A549 (cell line): ENCODE measurements at regions not wholly inside any gene's neighbourhood (a gene's known extent, or its start where the extent isn't known, plus 50 kb on each side); places are given as distances from the start of the nearest gene placed in this dataset.

ENCODE experiments used
- ATAC-seq, 2 experiments: fragments of 200-7000 bp in 1 of 2; fragments of >200 bp in 1 of 2; cut with Nextera tagmentation in 1 of 2; cut with Tn5 transposase in 1 of 2; 3 replicates each; pipeline versions ENCODE4 v1.8.0 to v1.9.1; 2018 to 2020; ENCODE audit warnings: mild to moderate bottlenecking in 1 of 2, moderate library complexity in 1 of 2
- CTCF ChIA-PET: fragments of 300-600 bp; sonication (Branson Sonifier 250); formaldehyde crosslinking; extraction: SDS; loops from one replicate; lab custom pipeline; 2021; ENCODE audit warnings: antibody characterized with exemption, inconsistent platforms; lab: Yijun Ruan, JAX
- POLR2A ChIA-PET: fragments of 350-600 bp; formaldehyde crosslinking; extraction: SDS; loops from one replicate; lab custom pipeline; 2021; ENCODE audit warnings: antibody characterized with exemption, inconsistent platforms; lab: Yijun Ruan, JAX
- DNase-seq, 2 experiments: peaks; one replicate each; pipeline versions ENCODE4 v3.0.0 to v3.0.0-alpha.2; 2011 to 2016; ENCODE audit warnings: low read depth in 1 of 2, low spot score in 1 of 2
- FAIRE-seq: peaks from 2 replicates; lab custom pipeline; 2011; peaks lifted over from hg19 to GRCh38; lab: Jason Lieb, UNC
- H3K27ac ChIP-seq, 2 experiments: fragments of >200 bp; sonication (Bioruptor Twin); formaldehyde crosslinking; 3 replicates each; pipeline ENCODE4 v1.5.1; 2016 to 2017
- H3K4me1 ChIP-seq: fragments of >200 bp; sonication (Bioruptor Twin); formaldehyde crosslinking; 3 replicates; pipeline ENCODE4 v1.6.1; 2016
- H3K4me2 ChIP-seq: fragments of >200 bp; sonication (Bioruptor Twin); formaldehyde crosslinking; 3 replicates; pipeline ENCODE4 v1.6.1; 2016
- H3K4me3 ChIP-seq: fragments of >200 bp; sonication (Bioruptor Twin); formaldehyde crosslinking; 3 replicates; pipeline ENCODE4 v1.5.1; 2016
- H3K9me3 ChIP-seq: fragments of >200 bp; sonication (Bioruptor Twin); formaldehyde crosslinking; 3 replicates; pipeline ENCODE4 v1.6.1; 2016
- CBX8 ChIP-seq: fragments of 200-600 bp; sonication (generic); IDR thresholded peaks from 2 replicates; pipeline ENCODE4 v1.6.1; 2016
- CEBPB ChIP-seq, 2 experiments: fragments of >200 bp in 1 of 2; sonication (Bioruptor Twin) in 1 of 2; formaldehyde crosslinking in 1 of 2; IDR thresholded peaks; 2 replicates each; pipeline ENCODE4 v1.6.1; 2012 to 2016
- CHD4 ChIP-seq: fragments of 200-600 bp; sonication (generic); IDR thresholded peaks from 2 replicates; pipeline ENCODE4 v1.6.1; 2016; ENCODE audit warnings: antibody characterized with exemption, mild to moderate bottlenecking, borderline replicate concordance
- EHMT2 ChIP-seq: fragments of 200-600 bp; sonication (generic); IDR thresholded peaks from 2 replicates; pipeline ENCODE4 v1.6.1; 2016; ENCODE audit warnings: antibody characterized with exemption, low read depth, mild to moderate bottlenecking, moderate library complexity
- FOSL2 ChIP-seq, 2 experiments: fragments of 450-650 bp in 1 of 2; fragments of >200 bp in 1 of 2; sonication (Bioruptor Twin) in 1 of 2; formaldehyde crosslinking; IDR thresholded peaks; 2 replicates each; pipeline versions ENCODE4 v1.5.0 to v1.6.1; 2016 to 2020; ENCODE audit warnings: mild to moderate bottlenecking in 1 of 2, moderate library complexity in 1 of 2
- HDAC2 ChIP-seq: fragments of 200-600 bp; sonication (generic); IDR thresholded peaks from 2 replicates; pipeline ENCODE4 v1.6.1; 2016
- HEYL ChIP-seq: fragments of 250-450 bp; sonication (Bioruptor Pico); IDR thresholded peaks from 2 replicates; pipeline ENCODE4 v1.8.0; 2021; ENCODE audit warnings: mild to moderate bottlenecking, moderate library complexity
- HOXA7 ChIP-seq: fragments of 250-450 bp; sonication (Bioruptor Pico); IDR thresholded peaks from 2 replicates; pipeline ENCODE4 v1.5.0; 2020; ENCODE audit warnings: mild to moderate bottlenecking, moderate library complexity
- HOXB5 ChIP-seq: fragments of 250-450 bp; sonication (Bioruptor Pico); IDR thresholded peaks from 2 replicates; pipeline ENCODE4 v1.5.0; 2020; ENCODE audit warnings: mild to moderate bottlenecking, moderate library complexity
- KDM5A ChIP-seq: fragments of 200-600 bp; sonication (generic); IDR thresholded peaks from 2 replicates; pipeline ENCODE4 v1.6.1; 2016; ENCODE audit warnings: antibody characterized with exemption, mild to moderate bottlenecking
- MAFK ChIP-seq: fragments of 450-650 bp; IDR thresholded peaks from 2 replicates; pipeline ENCODE4 v1.6.1; 2014; ENCODE audit not compliant: partially characterized antibody
- NFE2L2 ChIP-seq: fragments of 150-350 bp; conservative IDR thresholded peaks from 2 replicates; pipeline ENCODE4 v1.6.1; 2014; ENCODE audit warnings: low read length
- NPAS2 ChIP-seq: fragments of 250-450 bp; sonication (Bioruptor Pico); IDR thresholded peaks from 2 replicates; pipeline ENCODE4 v1.8.0; 2022; ENCODE audit warnings: mild to moderate bottlenecking, moderate library complexity, borderline replicate concordance
- POLR2AphosphoS2 ChIP-seq: conservative IDR thresholded peaks from 2 replicates; pipeline ENCODE4 v1.6.1; 2012; ENCODE audit warnings: low read length, improper control_type of control experiment, inconsistent platforms
- RAD21 ChIP-seq, 2 experiments: fragments of >200 bp in 1 of 2; sonication (Bioruptor Twin) in 1 of 2; formaldehyde crosslinking in 1 of 2; IDR thresholded peaks in 1 of 2; conservative IDR thresholded peaks in 1 of 2; 2 replicates in 1 of 2; 3 replicates in 1 of 2; pipeline ENCODE4 v1.6.1; 2012 to 2018; ENCODE audit warnings: inconsistent platforms in 1 of 2
- RARB ChIP-seq: fragments of 250-450 bp; sonication (Bioruptor Pico); IDR thresholded peaks from 2 replicates; pipeline ENCODE4 v1.8.0; 2021; ENCODE audit warnings: mild to moderate bottlenecking, moderate library complexity
- RCOR1 ChIP-seq: fragments of 150-350 bp; IDR thresholded peaks from 2 replicates; pipeline ENCODE4 v1.6.1; 2014; ENCODE audit warnings: antibody characterized with exemption, low read length, low read depth
- RFX5 ChIP-seq: fragments of 450-650 bp; IDR thresholded peaks from 2 replicates; pipeline ENCODE4 v1.7.1; 2014; ENCODE audit warnings: antibody characterized with exemption, mild to moderate bottlenecking, moderate library complexity
- RNF2 ChIP-seq: fragments of 200-600 bp; sonication (generic); IDR thresholded peaks from 2 replicates; pipeline ENCODE4 v1.6.1; 2016; ENCODE audit warnings: low read depth, mild to moderate bottlenecking, antibody characterized with exemption, moderate library complexity, borderline replicate concordance
- SMC3 ChIP-seq: fragments of >200 bp; sonication (Bioruptor Twin); formaldehyde crosslinking; IDR thresholded peaks from 3 replicates; pipeline ENCODE4 v1.6.1; 2018; ENCODE audit warnings: inconsistent platforms
- TP53 ChIP-seq: fragments of 250-450 bp; sonication (Bioruptor Pico); IDR thresholded peaks from 2 replicates; pipeline ENCODE4 v1.5.0; 2021; ENCODE audit warnings: mild to moderate bottlenecking, moderate library complexity
- ZSCAN20 ChIP-seq: fragments of 250-450 bp; sonication (Bioruptor Pico); IDR thresholded peaks from 2 replicates; pipeline ENCODE4 v1.8.0; 2022; ENCODE audit warnings: mild to moderate bottlenecking, moderate library complexity
- WGBS: methylation state at CpG from one replicate; pipeline ENCODE4 v1.1.6; 2017; ENCODE audit errors: missing lambda C conversion rate; 5-methylcytosine and 5-hydroxymethylcytosine counted together
- TF ChIP-seq, protein P1 (sequence below): fragments of >200 bp; sonication (Bioruptor Twin); formaldehyde crosslinking; IDR thresholded peaks from 3 replicates; pipeline ENCODE4 v1.5.1; 2016
- TF ChIP-seq, protein P2 (sequence below): fragments of 150-350 bp; IDR thresholded peaks from 2 replicates; pipeline ENCODE4 v1.6.1; 2014; ENCODE audit warnings: low read depth, mild to moderate bottlenecking, low read length
- TF ChIP-seq, protein P3 (sequence below): IDR thresholded peaks from 2 replicates; pipeline ENCODE4 v1.6.1; 2012; ENCODE audit warnings: low read depth, borderline replicate concordance
- TF ChIP-seq, protein P4 (sequence below): IDR thresholded peaks from 2 replicates; pipeline ENCODE4 v1.6.1; 2012

DNA sequence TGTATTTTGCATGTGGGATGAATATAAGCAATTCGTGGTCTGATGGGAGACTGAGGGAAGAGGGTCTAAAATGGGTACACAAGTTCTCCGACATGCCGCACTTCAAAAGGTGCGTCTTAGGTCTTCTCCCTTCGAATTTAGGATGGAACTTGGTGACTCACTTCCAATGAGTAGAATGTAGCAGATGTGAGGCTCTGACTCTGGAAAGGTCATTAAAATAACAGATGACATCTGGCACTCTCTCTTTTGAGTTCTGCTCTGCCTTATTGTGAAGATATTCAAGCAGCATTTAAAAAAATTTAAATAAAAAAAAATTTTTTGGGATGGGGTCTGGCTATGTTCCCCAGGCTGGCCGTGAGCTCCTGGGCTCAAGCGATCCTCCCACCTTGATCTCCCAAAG lies 92.7 kb downstream of the TMEM100 start:
- H3K27ac ChIP-seq = no peak overlapping the region
- ChIA-PET CTCF (interaction anchor here (0.7 kb wide), 1 partner anchor 636 kb away, joined by 3 read pairs; no protein-coding TSS in a partner anchor), POLR2A (no interaction called here)
- H3K4me2 ChIP-seq = no peak overlapping the region
- H3K4me3 ChIP-seq = no peak overlapping the region
- H3K9me3 ChIP-seq = no peaks in the 10 kb centered on the region
- ATAC-seq (no peak), FAIRE-seq (no peak), DNase-seq (no peak)
- H3K4me1 ChIP-seq = no peaks in the 10 kb centered on the region
- 49% methylated on average over 7 of the region's 7 CpGs for WGBS
- no peak for TF ChIP-seq ZSCAN20
- TF ChIP-seq SMC3 = no peak
- no peak for TF ChIP-seq FOSL2 (IDR thresholded peaks at IDR 0.05)
- no peak for TF ChIP-seq FOSL2 (CRISPR knock-in tag; IDR thresholded peaks at IDR 0.05)
- TF ChIP-seq HOXA7 (CRISPR knock-in tag) = no peak
- TF ChIP-seq CBX8 = no peak
- TF ChIP-seq RNF2 = no peak
- TF ChIP-seq, protein P1, sequence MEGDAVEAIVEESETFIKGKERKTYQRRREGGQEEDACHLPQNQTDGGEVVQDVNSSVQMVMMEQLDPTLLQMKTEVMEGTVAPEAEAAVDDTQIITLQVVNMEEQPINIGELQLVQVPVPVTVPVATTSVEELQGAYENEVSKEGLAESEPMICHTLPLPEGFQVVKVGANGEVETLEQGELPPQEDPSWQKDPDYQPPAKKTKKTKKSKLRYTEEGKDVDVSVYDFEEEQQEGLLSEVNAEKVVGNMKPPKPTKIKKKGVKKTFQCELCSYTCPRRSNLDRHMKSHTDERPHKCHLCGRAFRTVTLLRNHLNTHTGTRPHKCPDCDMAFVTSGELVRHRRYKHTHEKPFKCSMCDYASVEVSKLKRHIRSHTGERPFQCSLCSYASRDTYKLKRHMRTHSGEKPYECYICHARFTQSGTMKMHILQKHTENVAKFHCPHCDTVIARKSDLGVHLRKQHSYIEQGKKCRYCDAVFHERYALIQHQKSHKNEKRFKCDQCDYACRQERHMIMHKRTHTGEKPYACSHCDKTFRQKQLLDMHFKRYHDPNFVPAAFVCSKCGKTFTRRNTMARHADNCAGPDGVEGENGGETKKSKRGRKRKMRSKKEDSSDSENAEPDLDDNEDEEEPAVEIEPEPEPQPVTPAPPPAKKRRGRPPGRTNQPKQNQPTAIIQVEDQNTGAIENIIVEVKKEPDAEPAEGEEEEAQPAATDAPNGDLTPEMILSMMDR = no peak
- no peak for TF ChIP-seq POLR2AphosphoS2
- TF ChIP-seq NFE2L2 = no peak
- no peak for TF ChIP-seq TP53 (CRISPR knock-in tag)
- TF ChIP-seq, protein P2, sequence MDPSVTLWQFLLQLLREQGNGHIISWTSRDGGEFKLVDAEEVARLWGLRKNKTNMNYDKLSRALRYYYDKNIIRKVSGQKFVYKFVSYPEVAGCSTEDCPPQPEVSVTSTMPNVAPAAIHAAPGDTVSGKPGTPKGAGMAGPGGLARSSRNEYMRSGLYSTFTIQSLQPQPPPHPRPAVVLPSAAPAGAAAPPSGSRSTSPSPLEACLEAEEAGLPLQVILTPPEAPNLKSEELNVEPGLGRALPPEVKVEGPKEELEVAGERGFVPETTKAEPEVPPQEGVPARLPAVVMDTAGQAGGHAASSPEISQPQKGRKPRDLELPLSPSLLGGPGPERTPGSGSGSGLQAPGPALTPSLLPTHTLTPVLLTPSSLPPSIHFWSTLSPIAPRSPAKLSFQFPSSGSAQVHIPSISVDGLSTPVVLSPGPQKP = no peak
- no peak for TF ChIP-seq CEBPB (IDR thresholded peaks at IDR 0.05)
- TF ChIP-seq, protein P3, sequence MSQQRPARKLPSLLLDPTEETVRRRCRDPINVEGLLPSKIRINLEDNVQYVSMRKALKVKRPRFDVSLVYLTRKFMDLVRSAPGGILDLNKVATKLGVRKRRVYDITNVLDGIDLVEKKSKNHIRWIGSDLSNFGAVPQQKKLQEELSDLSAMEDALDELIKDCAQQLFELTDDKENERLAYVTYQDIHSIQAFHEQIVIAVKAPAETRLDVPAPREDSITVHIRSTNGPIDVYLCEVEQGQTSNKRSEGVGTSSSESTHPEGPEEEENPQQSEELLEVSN = no peak

DNA sequence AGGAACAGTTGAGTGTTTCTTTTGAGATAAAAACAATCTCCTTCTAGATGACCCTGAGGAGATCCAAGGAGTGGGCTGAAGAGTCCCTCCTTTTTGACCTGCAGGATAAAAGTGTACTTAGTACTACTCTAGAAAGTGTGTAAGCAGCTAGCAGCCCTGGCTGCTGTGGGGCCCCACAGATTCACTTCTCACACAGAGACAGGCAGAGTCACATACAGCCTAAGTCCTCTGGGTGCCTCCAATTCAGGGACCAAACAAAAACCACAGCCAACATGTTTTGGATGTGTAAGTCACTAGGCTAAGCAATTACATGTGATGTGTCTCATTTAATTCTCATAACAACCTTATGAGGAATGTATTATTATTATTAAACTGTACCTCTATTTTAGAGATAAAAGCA lies 97.1 kb downstream of the TMEM100 start:
- no peak overlapping the region for H3K4me2 ChIP-seq
- ChIA-PET POLR2A (no interaction called here), CTCF (interaction anchor here (1.2 kb wide), 1 partner anchor 11 kb away, joined by 5 read pairs; no protein-coding TSS in a partner anchor)
- no peak for FAIRE-seq
- TF ChIP-seq EHMT2 (no peak), RFX5 (no peak), HOXA7 (CRISPR knock-in tag) (no peak), KDM5A (no peak)
- no peak overlapping the region for H3K27ac ChIP-seq
- no peak overlapping the region for H3K4me3 ChIP-seq
- H3K9me3 ChIP-seq = no peaks in the 10 kb centered on the region
- no peak for ATAC-seq
- no peak for DNase-seq
- H3K4me1 ChIP-seq = no peaks in the 10 kb centered on the region

DNA sequence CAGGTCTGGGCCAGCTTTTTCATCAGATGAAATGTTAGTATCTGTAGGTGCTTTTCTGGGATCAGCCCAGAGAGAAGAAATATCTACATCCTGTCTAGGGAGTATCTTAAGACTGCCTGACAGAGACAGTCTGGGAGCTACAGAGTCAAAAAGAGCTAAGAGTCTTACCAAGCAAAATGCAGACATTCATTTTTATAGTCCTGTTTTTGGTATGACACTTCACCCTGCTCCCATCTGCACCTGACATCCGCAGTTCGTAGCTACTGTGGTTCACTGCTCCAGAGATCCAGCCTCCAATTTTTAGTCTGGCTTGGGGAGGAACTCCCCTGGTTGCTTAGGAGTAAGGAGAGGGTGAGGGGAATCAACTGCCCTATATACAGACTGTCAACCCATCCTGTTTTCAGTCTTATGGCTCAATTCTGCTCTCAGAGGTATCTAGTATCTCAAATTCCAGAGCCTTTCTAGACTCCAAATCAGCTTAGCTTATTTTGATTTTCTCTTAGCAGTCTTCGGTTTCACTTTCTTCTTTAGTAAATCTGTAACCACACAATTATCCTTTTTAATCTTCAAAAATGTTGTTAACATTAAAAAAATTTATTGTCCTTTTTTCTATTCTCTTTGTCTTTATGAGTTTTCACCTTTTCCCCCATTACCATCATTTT lies 97.8 kb downstream of the TMEM100 start:
- Histone ChIP-seq H3K4me3 (no peak overlapping the region), H3K4me2 (no peak overlapping the region), H3K9me3 (no peaks in the 10 kb centered on the region), H3K4me1 (no peaks in the 10 kb centered on the region), H3K27ac (no peak overlapping the region)
- ChIA-PET CTCF (interaction anchor here (0.6 to 1.2 kb wide), 2 partner anchors 12 to 34 kb away, joined by 3 to 5 read pairs; no protein-coding TSS in a partner anchor), POLR2A (no interaction called here)
- 32% methylated on average over 3 of the region's 3 CpGs for WGBS
- FAIRE-seq (no peak), ATAC-seq (no peak), DNase-seq (no peak)
- TF ChIP-seq CHD4 (no peak), RNF2 (no peak), HEYL (CRISPR knock-in tag) (no peak), HOXB5 (CRISPR knock-in tag) (no peak), EHMT2 (no peak), RCOR1 (no peak), RARB (CRISPR knock-in tag) (no peak), HDAC2 (no peak), RAD21 (conservative IDR thresholded peaks at IDR 0.05 in 1 of 2, IDR thresholded peaks at IDR 0.05 in 1 of 2) (no peak), MAFK (no peak), NPAS2 (CRISPR knock-in tag) (no peak), FOSL2 (IDR thresholded peaks at IDR 0.05) (no peak), FOSL2 (CRISPR knock-in tag; IDR thresholded peaks at IDR 0.05) (no peak), TP53 (CRISPR knock-in tag) (no peak)
- TF ChIP-seq, protein P1 = no peak
- TF ChIP-seq, protein P2 = no peak
- TF ChIP-seq, protein P4, sequence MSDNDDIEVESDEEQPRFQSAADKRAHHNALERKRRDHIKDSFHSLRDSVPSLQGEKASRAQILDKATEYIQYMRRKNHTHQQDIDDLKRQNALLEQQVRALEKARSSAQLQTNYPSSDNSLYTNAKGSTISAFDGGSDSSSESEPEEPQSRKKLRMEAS = no peak
